Brain microvascular endothelial cell (primary cell): ENCODE measurements at regions not wholly inside any gene's neighbourhood (a gene's known extent, or its start where the extent isn't known, plus 50 kb on each side); places are given as distances from the start of the nearest gene placed in this dataset.

Source experiments
- DNase-seq: peaks from one replicate; pipeline ENCODE4 v3.0.0-alpha.2; 2020
- H3K27ac ChIP-seq: fragments of 250-450 bp; sonication (Bioruptor Pico); 2 replicates; pipeline ENCODE4 v1.5.1; 2020; ENCODE audit warnings: mild to moderate bottlenecking, moderate library complexity
- H3K27me3 ChIP-seq: fragments of 250-450 bp; sonication (Bioruptor Pico); replicated peaks from 2 replicates; pipeline ENCODE4 v1.5.1; 2020; ENCODE audit warnings: mild to moderate bottlenecking
- H3K36me3 ChIP-seq: fragments of 250-450 bp; sonication (Bioruptor Pico); replicated peaks from 2 replicates; pipeline ENCODE4 v1.5.1; 2020; ENCODE audit warnings: mild to moderate bottlenecking
- H3K4me3 ChIP-seq: 2 replicates; pipeline ENCODE4 v1.5.1; 2011; ENCODE audit warnings: low read depth, mild to moderate bottlenecking, control low read depth, low read length, moderate library complexity
- in situ Hi-C: cut with HindIII; loops from 2 replicates; pipeline ENCODE4 v1.10.0; 2017; ENCODE audit warnings: low sequenced_read_pairs, low pct_ligation_motif_present
- TF ChIP-seq, protein P1 (sequence below): IDR thresholded peaks from 2 replicates; pipeline ENCODE4 v1.5.1; 2011; ENCODE audit warnings: low read depth, mild to moderate bottlenecking, moderate library complexity, low read length, control low read depth, inconsistent platforms; ENCODE audit errors: missing control alignments

DNA sequence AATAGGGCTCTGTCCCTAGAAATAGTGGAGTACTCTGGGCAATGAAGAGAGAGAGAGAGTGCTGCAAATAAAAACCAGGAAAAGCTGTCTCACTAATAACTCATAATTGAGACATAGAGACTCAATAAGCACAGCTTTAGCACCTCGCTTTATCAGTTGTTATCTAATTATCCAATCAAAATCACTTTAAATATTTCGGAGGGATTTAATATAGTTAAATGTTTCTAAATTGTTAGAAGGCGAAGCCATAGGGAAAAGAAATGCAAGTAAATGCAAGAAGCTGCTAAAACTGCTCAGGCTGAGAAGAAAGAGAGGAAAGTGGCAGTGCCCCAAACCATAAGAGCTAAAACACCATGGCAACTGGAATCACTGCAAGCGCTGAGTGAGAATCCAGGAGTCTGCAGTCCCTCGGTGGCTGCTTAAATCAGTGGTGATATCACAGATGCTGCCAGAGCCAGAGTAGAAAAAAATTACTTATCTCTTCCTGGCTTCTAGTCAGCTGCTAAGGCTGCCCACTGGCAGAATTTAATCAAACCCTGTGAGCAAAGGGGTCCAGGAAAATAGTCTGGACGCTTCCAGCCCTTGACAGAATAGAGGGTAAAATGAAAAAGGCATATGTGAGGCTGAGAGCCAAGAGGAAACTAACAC, 150.4 kb upstream of the CHRM2 start:
- H3K36me3 ChIP-seq = no peaks in the 10 kb centered on the region
- no peak overlapping the region for H3K4me3 ChIP-seq
- no peak overlapping the region for H3K27ac ChIP-seq
- in situ Hi-C loops = no loop called here
- DNase-seq = no peak
- TF ChIP-seq, protein P1, sequence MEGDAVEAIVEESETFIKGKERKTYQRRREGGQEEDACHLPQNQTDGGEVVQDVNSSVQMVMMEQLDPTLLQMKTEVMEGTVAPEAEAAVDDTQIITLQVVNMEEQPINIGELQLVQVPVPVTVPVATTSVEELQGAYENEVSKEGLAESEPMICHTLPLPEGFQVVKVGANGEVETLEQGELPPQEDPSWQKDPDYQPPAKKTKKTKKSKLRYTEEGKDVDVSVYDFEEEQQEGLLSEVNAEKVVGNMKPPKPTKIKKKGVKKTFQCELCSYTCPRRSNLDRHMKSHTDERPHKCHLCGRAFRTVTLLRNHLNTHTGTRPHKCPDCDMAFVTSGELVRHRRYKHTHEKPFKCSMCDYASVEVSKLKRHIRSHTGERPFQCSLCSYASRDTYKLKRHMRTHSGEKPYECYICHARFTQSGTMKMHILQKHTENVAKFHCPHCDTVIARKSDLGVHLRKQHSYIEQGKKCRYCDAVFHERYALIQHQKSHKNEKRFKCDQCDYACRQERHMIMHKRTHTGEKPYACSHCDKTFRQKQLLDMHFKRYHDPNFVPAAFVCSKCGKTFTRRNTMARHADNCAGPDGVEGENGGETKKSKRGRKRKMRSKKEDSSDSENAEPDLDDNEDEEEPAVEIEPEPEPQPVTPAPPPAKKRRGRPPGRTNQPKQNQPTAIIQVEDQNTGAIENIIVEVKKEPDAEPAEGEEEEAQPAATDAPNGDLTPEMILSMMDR = no peak
- no peaks in the 10 kb centered on the region for H3K27me3 ChIP-seq

DNA sequence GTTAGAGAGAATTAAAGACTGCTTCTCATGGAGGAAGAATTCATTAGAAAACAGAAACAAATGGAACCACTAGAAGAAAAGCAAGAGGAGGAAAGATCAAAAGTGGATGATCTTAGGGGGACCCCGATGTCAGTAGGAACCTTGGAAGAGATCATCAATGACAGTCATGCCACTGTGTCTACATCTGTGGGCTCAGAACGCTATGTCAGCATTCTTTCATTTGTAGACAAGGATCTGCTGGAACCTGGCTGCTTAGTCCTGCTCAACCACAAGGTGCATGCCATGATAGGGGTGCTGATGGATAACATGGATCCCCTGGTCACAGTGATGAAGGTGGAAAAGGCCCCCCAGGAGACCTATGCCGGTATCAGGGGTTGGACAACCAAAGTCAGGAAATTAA, 154.4 kb upstream of the CHRM2 start:
- Histone ChIP-seq H3K27ac (no peak overlapping the region), H3K36me3 (no peaks in the 10 kb centered on the region), H3K4me3 (no peak overlapping the region), H3K27me3 (no peaks in the 10 kb centered on the region)
- TF ChIP-seq, protein P1 = no peak
- in situ Hi-C loops = no loop called here
- DNase-seq = no peak

DNA sequence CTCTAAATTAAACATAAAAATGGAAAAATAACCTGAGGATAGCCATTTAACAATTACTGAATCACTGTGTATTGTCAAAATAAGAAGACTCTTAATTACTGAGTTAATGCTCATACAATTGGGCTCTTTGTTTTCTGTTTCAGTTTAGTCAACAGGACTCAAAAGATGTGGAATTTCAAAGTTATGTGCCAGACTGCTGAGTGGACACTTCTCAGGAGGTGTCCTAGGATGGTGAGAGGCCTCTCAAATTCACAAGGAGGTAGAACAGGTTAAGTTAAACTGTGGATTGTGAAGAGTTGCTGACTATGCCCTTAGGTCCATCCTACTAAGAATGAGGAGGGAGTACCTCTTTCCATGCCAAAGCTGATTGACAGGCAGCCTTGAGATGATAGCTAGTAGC, 157.7 kb upstream of the CHRM2 start:
- no peak for DNase-seq
- in situ Hi-C loops = no loop called here
- no peak overlapping the region for H3K27ac ChIP-seq
- H3K27me3 ChIP-seq = no peaks in the 10 kb centered on the region
- TF ChIP-seq, protein P1 = no peak
- no peak overlapping the region for H3K4me3 ChIP-seq
- H3K36me3 ChIP-seq = no peaks in the 10 kb centered on the region

DNA sequence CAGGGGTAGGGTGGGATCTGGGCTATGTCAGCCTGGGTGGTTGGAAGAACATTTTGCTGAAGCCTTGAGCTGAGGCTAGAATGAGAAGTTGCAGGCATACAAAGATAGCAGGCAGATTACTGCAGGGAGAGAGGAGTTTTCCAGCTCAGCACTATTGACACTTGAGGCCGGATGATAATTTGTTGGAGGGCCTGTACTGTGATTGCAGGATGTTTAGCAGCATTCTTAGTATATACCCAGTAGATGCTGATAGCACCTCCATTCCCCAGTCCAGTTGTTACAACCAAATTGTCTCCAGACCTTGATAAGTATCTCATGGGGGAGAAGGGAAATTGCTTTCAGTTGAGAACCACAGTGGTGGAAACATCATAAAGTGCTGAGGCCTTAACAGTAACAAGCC, 158.6 kb upstream of the CHRM2 start:
- in situ Hi-C loops = no loop called here
- Histone ChIP-seq H3K27ac (no peak overlapping the region), H3K27me3 (no peaks in the 10 kb centered on the region), H3K4me3 (no peak overlapping the region), H3K36me3 (no peaks in the 10 kb centered on the region)
- TF ChIP-seq, protein P1 = no peak
- DNase-seq = no peak

DNA sequence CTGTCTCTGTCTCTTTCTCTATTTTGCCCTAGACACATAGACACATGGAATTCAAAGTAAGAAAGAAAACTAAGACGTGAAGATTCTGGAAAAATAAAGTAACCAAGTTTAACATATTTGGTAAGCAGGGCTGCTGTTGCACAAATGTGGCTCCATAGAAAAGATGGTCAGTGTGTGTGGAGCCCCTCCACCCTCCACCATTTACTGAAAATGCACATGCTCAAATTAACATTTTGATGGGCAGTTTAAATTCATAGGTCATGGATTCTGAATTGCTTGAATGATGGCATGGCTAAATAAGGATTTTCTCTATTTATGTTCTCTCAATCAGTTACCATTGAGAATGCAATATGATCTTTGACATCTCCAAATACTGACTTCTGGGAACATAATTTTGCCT, 165.5 kb upstream of the CHRM2 start:
- TF ChIP-seq, protein P1 = no peak
- Histone ChIP-seq H3K27ac (no peak overlapping the region), H3K4me3 (no peak overlapping the region), H3K36me3 (no peaks in the 10 kb centered on the region), H3K27me3 (no peaks in the 10 kb centered on the region)
- in situ Hi-C loops = no loop called here
- no peak for DNase-seq

DNA sequence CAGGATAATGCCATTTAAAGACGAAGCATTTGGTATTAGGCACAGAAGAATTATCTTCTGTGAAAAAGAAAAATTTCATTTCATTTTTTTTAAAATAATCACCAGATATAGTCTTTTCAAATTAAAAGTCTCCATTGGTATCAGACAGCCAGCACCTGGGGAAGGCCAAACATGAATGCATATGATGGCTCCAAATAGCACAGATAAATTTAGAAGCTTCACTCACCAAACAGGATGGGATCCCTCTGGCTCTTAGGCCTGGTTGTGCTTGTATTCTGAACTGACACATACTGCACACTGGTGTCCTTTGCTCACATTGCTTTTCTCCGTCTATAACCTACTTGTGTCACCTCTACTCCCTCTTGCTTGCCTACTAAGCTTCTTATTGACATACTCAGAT, 169.5 kb upstream of the CHRM2 start:
- Histone ChIP-seq H3K4me3 (no peak overlapping the region), H3K36me3 (no peaks in the 10 kb centered on the region), H3K27ac (no peak overlapping the region), H3K27me3 (no peaks in the 10 kb centered on the region)
- TF ChIP-seq, protein P1 = no peak
- in situ Hi-C loops = no loop called here
- no peak for DNase-seq
